ENCODE measurements at regions not wholly inside any gene's neighbourhood (a gene's known extent, or its start where the extent isn't known, plus 50 kb on each side); places are given as distances from the start of the nearest gene placed in this dataset.
"Not testable (repeated sequence)": the region's sequence is repeated elsewhere in the genome, so short reads cannot be mapped to it uniquely, and the experiment has no call there.

GRCh38 chr1:165114022-165114888 is 242.3 kb downstream of the LMX1A start:
- Mint-ChIP-seq H3K27ac (no peak overlapping the region), H3K4me1 (no peaks in the 10 kb centered on the region)
- ATAC-seq (ENCODE audit: low read depth in 2 of 2), result no peak

GRCh38 chr1:165112260-165112659 is 244.3 kb downstream of the LMX1A start:
- Mint-ChIP-seq H3K27me3 (peaks cover 35 to 42% (median 42%) of the 10 kb centered on the region in 3 donors), H3K27ac (no peak overlapping the region), H3K36me3 (no peaks in the 10 kb centered on the region), H3K4me3 (no peak overlapping the region), H3K9me3 (peaks cover 0 to 2% (median 0%) of the 10 kb centered on the region in 7 donors), H3K4me1 (no peaks in the 10 kb centered on the region)
- ATAC-seq (ENCODE audit: low read depth in 2 of 2) (no peak), DNase-seq (no peak)

More at GRCh38 chr1:165114022-165114888, 242.3 kb downstream of the LMX1A start:
- Mint-ChIP-seq H3K4me3 (no peak overlapping the region), H3K36me3 (no peaks in the 10 kb centered on the region), H3K27me3 (peaks cover 45 to 58% (median 50%) of the 10 kb centered on the region in 3 donors), H3K9me3 (peaks cover 0 to 3% (median 0%) of the 10 kb centered on the region in 7 donors)
- no peak for DNase-seq

- Mint-ChIP-seq H3K36me3 (no peaks in the 10 kb centered on the region), H3K4me3 (no peak overlapping the region), H3K9me3 (peaks cover 2 to 10% (median 8%) of the 10 kb centered on the region in 7 donors), H3K27me3 (peaks cover 10 to 11% (median 11%) of the 10 kb centered on the region in 3 donors), H3K27ac (no peak overlapping the region), H3K4me1 (no peaks in the 10 kb centered on the region)
- ATAC-seq (ENCODE audit: low read depth in 2 of 2), result no peak
- DNase-seq, result no peak
These were observed 247.5 kb downstream of the LMX1A start for GRCh38 chr1:165109013-165109412.

GRCh38 chr1:165092542-165093162 is 263.9 kb downstream of the LMX1A start:
- not testable (repeated sequence) for H3K4me3 Mint-ChIP-seq; H3K27ac Mint-ChIP-seq; H3K27me3 Mint-ChIP-seq; ATAC-seq (ENCODE audit: low read depth in 2 of 2); H3K4me1 Mint-ChIP-seq; DNase-seq
- Mint-ChIP-seq H3K36me3 (peaks cover 0 to 12% of the 10 kb centered on the region in 2 donors), H3K9me3 (peaks cover 9 to 42% (median 19%) of the 10 kb centered on the region in 7 donors)

- H3K27ac Mint-ChIP-seq, result no peak overlapping the region
- no peaks in the 10 kb centered on the region for H3K4me1 Mint-ChIP-seq
- peaks cover 0 to 7% (median 5%) of the 10 kb centered on the region in 3 donors for H3K27me3 Mint-ChIP-seq
- DNase-seq, result no peak
- ATAC-seq (ENCODE audit: low read depth in 2 of 2), result no peak
- H3K4me3 Mint-ChIP-seq, result no peak overlapping the region
- H3K9me3 Mint-ChIP-seq, result peaks cover 0 to 7% (median 2%) of the 10 kb centered on the region in 7 donors
- no peaks in the 10 kb centered on the region for H3K36me3 Mint-ChIP-seq
These were observed 276.1 kb downstream of the LMX1A start for GRCh38 chr1:165080253-165080896.

GRCh38 chr1:165078391-165078790 is 278.1 kb downstream of the LMX1A start:
- Mint-ChIP-seq H3K4me3 (no peak overlapping the region), H3K27ac (no peak overlapping the region), H3K27me3 (peaks cover 0 to 13% (median 7%) of the 10 kb centered on the region in 3 donors), H3K9me3 (peaks cover 0 to 7% (median 2%) of the 10 kb centered on the region in 7 donors), H3K36me3 (no peaks in the 10 kb centered on the region), H3K4me1 (no peaks in the 10 kb centered on the region)
- ATAC-seq (ENCODE audit: low read depth in 2 of 2) (no peak), DNase-seq (no peak)

- Mint-ChIP-seq H3K27me3 (peaks cover 0 to 16% (median 10%) of the 10 kb centered on the region in 3 donors), H3K36me3 (no peaks in the 10 kb centered on the region), H3K9me3 (peaks cover 0 to 4% (median 0%) of the 10 kb centered on the region in 7 donors), H3K27ac (no peak overlapping the region), H3K4me3 (no peak overlapping the region), H3K4me1 (no peaks in the 10 kb centered on the region)
- DNase-seq (no peak), ATAC-seq (ENCODE audit: low read depth in 2 of 2) (no peak)
These were observed 280.7 kb downstream of the LMX1A start for GRCh38 chr1:165075725-165076370.

- Mint-ChIP-seq H3K9me3 (peaks cover 0 to 3% (median 0%) of the 10 kb centered on the region in 7 donors), H3K4me3 (no peak overlapping the region), H3K27ac (no peak overlapping the region), H3K27me3 (peaks cover 0 to 16% (median 13%) of the 10 kb centered on the region in 3 donors), H3K4me1 (no peaks in the 10 kb centered on the region), H3K36me3 (no peaks in the 10 kb centered on the region)
- DNase-seq (no peak), ATAC-seq (ENCODE audit: low read depth in 2 of 2) (no peak)
These were observed 283.1 kb downstream of the LMX1A start for GRCh38 chr1:165073185-165074007.

GRCh38 chr1:165070675-165071074 is 285.8 kb downstream of the LMX1A start:
- no peak overlapping the region for H3K27ac Mint-ChIP-seq
- no peak for ATAC-seq (ENCODE audit: low read depth in 2 of 2)
- no peaks in the 10 kb centered on the region for H3K4me1 Mint-ChIP-seq
- peaks cover 0 to 3% (median 0%) of the 10 kb centered on the region in 7 donors for H3K9me3 Mint-ChIP-seq
- no peaks in the 10 kb centered on the region for H3K36me3 Mint-ChIP-seq
- no peak for DNase-seq
- H3K27me3 Mint-ChIP-seq, result peaks cover 0 to 11% (median 7%) of the 10 kb centered on the region in 3 donors
- H3K4me3 Mint-ChIP-seq, result no peak overlapping the region

- Mint-ChIP-seq H3K36me3 (no peaks in the 10 kb centered on the region), H3K4me3 (no peak overlapping the region), H3K9me3 (peaks cover 0 to 3% (median 0%) of the 10 kb centered on the region in 7 donors), H3K27ac (no peak overlapping the region), H3K27me3 (peaks cover 0 to 10% (median 7%) of the 10 kb centered on the region in 3 donors), H3K4me1 (no peaks in the 10 kb centered on the region)
- DNase-seq (no peak), ATAC-seq (ENCODE audit: low read depth in 2 of 2) (no peak)
These were observed 286.7 kb downstream of the LMX1A start for GRCh38 chr1:165069829-165070228.

- DNase-seq (no peak), ATAC-seq (ENCODE audit: low read depth in 2 of 2) (no peak)
- Mint-ChIP-seq H3K27ac (no peak overlapping the region), H3K4me1 (no peaks in the 10 kb centered on the region), H3K4me3 (no peak overlapping the region), H3K27me3 (peaks cover 0 to 7% (median 3%) of the 10 kb centered on the region in 3 donors), H3K9me3 (peaks cover 0 to 3% (median 0%) of the 10 kb centered on the region in 7 donors), H3K36me3 (no peaks in the 10 kb centered on the region)
These were observed 287.8 kb downstream of the LMX1A start for GRCh38 chr1:165068741-165069140.

GRCh38 chr1:165067829-165068228 is 288.7 kb downstream of the LMX1A start:
- Mint-ChIP-seq H3K9me3 (peaks cover 0 to 3% (median 0%) of the 10 kb centered on the region in 7 donors), H3K4me1 (no peaks in the 10 kb centered on the region), H3K36me3 (no peaks in the 10 kb centered on the region), H3K27me3 (peaks cover 0 to 7% (median 3%) of the 10 kb centered on the region in 3 donors), H3K4me3 (no peak overlapping the region), H3K27ac (no peak overlapping the region)
- DNase-seq, result no peak
- ATAC-seq (ENCODE audit: low read depth in 2 of 2), result no peak

All from naive B cell (primary cell).